Umbilical cord (tissue), 1 donor: ENCODE measurements at regions not wholly inside any gene's neighbourhood (a gene's known extent, or its start where the extent isn't known, plus 50 kb on each side); places are given as distances from the start of the nearest gene placed in this dataset.
"Not testable (repeated sequence)": the region's sequence is repeated elsewhere in the genome, so short reads cannot be mapped to it uniquely, and the experiment has no call there.

Experiments used
- DNase-seq: peaks from one replicate; pipeline ENCODE4 v3.0.0-alpha.2; 2015; ENCODE audit warnings: low spot score

DNA sequence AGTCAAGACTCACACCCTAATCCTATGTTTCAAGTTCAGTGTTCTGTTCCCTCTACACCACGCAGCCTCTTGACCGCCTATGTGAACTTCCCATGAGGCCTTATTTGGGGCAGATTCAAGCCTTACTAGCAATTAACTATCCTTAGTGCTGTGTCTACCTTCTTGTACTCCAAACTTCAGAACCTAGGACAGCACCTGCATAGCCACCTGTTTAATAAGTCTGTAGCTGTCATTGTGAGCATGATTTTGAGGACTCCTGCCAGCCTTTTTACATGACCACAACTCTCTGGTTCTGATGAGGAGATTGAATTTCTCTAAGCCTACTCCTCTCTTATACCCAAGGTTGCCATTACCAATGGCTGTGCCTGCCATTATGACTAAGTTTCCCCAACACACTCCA lies 50.8 kb upstream of the PCSK1 start:
- DNase-seq, result peak; percentile 15

DNA sequence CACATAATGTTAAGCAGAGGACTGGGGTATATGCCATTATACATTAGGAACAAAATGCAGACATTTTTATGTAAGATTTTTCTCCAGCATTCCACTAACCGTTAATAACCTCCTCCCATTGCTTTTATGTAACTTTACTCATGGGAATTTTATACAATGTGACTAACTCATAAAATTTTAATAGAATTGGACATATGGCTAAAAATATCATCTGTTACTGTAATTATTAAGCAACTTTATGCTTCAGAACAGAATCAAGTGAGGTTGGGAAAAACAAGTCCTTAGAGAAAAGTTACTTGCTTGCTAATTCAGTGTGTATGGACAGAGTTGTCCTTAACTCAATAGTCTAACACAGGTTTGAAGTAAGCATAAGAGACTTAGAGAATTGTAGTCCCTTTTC lies 54.8 kb upstream of the PCSK1 start:
- DNase-seq, result no peak

DNA sequence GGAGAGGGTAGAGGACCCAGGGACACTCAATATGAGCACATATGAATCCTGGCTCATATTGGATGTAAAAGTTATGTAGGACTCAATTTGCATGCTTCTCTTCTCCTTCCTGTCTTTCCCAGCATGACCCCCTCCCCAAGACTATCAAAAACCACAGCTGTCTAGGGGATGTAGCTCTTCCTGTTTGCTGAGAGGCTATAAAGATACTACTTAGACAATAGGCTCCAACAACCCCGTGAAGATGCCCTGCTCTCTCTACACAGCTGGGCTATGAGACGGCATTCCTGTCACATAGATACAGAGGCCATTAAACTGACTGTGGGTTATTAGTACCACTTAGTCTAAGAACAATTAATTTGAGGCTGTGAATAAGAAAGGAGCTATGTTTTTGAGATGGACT lies 56.5 kb upstream of the PCSK1 start:
- DNase-seq, result no peak

DNA sequence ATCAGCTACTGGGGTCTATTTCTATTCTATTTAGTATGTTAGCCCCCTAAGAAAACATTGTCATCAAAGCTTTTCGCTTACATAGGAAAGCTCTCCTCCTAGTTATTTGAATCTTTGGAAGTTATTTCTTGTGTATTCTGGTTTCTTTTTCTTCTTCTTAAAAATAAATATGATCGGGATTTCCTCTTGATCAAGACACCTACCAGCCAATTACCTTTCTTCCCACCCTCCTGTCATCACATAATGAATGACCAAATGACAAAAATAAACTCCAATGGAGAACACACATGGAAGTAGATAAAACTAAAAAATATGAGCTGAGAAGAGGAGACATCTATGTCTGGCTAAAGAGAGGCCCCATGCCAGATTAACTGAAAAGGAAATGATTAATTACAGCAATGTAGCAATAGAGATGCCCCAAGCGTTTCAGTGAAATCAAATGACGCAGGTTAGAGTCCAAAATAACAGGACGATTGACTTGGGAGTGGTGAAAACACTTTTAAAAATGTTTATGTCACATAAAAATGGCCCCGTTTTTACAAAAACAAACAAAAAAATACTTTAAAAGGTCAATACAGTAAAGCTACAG lies 59.5 kb upstream of the PCSK1 start:
- no peak for DNase-seq

DNA sequence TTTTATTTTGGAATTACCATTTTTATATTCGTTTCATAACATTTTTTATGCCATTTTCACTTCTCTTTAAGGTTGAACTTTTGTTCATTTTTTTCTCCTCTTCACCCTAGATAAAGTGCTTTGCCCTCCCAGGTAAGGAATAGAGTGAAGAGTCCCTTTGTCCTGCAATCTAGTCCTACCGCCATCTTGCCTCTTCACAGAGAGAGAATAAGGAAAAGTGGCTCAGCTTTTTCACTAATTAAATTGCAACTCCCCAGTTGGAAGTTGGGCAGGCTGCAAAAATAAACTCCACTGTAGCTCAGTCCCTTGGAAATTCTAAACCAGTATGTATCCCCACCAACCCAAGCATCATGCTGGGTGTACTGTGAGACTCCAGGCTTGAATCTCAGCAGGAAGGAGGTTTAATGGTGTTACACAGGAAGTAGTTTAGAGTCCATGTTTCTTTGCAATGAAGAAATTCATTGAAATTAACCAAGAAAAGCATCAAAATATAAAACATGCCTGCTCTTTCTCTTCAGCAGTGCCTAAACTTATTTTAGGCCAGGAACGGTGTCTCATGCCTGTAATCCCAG lies 60.3 kb upstream of the PCSK1 start:
- no peak for DNase-seq

DNA sequence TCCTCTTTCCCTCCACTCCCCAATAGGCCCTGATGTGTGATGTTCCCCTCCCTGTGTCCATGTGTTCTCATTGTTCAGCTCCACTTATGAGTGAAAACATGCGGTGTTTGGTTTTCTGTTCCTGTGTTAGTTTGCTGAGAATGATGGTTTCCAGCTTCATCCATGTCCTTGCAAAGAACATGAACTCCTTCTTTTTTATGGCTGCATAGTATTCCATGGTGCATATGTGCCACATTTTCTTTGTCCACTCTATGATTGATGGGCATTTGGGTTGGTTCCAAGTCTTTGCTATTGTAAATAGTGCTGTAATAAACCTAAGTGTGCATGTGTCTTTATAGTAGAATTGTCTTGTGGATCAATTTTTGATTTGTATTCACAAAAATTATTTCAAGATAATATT lies 62.4 kb upstream of the PCSK1 start:
- not testable (repeated sequence) for DNase-seq

DNA sequence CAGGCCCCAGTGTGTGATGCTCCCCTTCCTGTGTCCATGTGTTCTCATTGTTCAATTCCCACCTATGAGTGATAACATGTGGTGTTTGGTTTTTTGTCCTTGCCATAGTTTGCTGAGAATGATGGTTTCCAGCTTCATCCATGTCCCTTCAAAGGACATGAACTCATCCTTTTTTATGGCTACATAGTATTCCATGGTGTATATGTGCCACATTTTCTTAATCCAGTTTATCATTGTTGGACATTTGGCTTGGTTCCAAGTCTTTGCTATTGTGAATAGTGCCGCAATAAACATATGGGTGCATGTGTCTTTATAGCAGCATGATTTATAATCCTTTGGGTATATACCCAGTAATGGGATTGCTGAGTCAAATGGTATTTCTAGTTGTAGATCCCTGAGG lies 64.0 kb upstream of the PCSK1 start:
- DNase-seq, result not testable (repeated sequence)

DNA sequence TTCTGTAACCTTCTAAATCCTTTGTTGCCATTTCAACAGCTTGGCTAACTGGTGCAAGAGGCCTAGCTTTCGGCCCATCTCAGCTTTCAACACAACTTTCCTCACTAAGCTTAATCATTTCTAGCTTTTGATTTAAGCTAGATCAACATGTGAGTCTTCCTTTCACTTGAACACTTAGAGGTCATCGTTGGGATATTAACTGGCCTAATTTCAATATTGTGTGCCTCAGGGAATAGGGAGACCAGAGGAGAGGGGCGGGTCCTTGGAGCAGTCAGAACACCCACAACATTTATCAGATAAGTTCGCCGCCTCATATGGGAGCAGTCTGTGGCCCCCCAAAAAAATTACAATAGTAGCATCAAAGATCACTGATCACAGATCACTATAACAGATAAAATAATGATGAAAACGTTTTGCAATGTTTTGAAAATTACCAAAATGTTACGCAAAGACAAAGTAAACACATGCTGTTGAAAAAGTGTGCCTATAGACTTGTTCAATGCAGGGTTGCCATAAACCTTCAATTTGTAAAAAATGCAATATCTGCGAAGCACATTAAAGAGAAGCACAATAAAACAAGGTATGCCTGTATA lies 66.8 kb upstream of the PCSK1 start:
- no peak for DNase-seq

DNA sequence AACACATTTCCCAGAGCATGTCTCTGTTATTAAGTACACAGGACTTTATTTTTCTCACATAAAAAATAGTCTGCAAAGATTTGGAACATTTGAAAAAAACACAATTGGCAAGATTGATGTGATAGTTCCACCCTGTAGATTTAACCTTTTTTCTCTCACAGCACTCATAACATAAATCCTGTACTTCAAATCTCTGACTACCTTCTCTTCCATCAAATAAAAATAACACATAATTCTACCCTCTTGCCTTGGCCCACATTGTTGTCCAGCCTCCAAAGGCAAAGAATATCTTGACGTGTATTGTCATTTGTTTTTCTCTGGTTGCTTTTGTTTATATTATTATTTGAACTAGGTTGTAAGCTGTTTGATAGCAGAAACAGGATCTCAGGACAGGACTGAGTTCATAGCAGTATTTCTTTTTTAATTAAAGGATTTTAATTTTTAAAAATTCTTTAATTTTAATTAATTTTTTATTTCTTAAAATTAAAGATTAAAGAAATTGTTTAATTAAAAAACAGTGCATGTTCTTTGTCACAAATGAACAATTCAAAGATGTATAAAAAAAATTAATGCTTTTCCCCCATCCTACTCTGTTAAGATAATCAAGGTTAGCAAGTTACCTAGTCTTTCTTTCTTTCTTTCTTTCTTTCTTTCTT lies 69.1 kb upstream of the PCSK1 start:
- DNase-seq, result no peak

DNA sequence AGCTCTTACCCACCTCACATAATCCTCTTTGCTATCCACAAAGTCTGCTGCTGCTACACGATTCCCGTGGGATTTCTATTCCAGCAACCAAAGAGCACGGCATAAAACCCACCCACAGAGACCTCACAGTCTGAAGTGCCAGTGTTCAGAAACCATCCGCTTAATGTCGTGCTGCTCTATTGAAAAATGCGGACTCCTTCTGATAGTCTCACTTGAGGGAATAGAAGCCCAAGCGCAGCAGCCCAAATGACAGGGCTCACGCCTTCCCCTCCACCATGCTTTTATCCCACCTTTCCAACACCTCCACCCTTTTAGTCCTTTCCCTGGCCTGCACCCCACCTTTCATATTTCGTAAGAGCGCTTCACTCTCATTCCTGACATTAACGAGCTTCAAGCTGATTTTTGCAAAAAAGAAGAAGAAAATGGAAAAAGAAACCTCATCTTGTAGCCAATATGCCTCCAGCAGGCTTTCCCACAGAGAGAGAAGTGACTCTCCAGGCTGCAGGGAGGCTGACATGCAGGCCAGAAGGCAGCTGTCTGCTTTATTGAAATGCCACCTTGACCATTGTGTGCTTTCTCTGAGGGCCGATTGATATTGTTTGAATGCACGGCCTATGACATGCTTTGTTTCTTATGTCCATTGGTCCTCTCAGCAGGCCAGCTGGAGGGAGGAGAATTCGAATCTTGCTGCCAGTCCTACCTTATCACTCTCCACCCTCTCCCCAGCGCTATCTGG lies 70.6 kb upstream of the PCSK1 start:
- no peak for DNase-seq

DNA sequence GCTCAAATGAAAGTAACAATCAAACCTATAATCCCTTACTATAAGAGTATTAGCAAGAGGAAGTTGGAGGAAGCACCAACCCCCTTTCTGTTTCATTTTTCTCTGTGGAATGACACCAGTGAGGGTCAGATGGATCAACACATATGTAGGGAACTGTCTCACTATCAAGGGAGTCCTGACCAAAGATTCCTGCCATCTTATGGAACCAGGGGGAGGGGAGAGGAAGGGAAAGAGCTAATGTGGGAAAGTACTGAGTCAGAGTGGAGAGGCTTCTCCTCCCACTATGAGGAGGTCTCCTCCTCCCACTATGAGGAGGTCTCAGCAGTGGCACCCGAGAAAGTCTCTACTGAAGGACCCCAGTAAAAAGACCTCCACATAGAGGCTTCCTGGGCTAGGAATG lies 73.3 kb upstream of the PCSK1 start:
- no peak for DNase-seq

DNA sequence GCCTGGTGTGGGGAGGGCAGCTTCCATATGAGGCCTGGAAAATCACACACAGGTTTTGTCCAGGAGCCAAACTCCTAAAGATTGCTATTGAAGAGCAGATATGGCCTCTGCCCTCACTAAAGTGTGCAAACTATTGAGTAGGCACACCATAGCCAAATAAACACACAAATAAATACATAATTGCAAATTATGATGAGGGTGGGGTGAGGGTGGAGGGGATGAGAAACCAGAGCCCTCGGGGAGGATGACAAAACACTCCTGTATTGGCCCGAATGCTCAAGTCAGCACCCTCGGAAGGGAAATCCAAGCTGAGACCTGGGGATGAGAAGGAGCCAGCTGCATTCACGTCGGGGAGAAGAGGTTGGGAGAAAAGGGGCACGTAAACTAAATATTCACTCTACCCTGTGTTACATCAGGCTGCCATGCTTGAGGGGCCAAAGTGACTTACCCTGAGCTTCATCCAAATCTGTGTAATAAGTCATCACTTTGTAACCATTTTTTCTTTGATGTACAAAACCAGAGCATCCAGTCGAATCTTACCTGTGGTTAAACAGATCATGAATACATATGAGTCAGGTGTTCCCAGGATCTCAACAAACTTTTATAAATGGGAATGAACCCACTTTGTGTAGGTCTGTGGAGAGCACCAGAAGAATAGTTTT lies 73.9 kb upstream of the PCSK1 start:
- no peak for DNase-seq

DNA sequence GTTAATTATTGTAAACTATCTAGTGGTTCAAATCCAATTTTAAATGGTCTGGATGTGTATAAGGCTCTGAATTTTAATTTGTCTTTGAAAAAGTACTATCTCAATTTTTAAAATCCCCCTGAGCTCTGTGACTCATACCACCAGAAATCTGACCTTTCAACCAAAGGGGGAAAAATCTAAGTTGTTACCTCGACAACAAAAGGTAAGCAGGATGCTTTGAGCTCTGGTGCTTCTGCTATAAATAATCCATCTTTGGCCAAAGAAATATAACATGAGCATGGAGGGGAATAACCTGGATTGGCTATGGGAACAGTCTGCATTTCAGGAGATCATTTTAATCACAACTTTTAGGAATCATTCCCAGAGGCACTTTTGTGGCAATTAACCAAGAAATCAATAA lies 76.3 kb upstream of the PCSK1 start:
- peak; percentile 13 for DNase-seq

DNA sequence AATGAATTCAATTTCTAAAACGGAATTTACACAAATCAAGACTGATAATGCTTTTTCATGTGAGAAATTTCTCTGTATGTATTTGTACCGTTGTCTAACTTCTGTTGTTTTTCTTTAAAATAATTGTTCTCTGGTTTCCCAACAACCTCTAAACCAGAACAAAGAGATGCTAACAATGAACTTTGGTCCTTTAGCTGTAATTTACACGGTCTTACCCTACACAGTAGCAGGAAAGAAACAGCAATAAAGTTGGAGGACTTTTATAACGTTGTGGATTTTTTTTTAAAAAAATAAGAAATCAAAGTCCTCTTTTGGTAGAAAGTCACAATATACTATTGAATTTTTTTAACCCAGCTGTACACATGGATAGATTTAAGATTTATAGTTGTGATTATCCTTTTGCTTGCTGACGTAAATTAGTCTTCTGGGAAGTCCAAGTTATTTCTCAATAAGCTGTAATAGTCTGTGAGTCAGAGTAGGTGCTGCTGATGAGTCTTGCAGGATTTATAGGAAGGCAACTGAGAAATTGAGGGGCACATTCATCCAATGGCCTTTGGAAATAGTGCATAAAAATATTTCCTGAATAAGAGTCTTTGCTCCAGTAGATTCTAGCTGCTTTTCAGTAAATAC lies 76.8 kb upstream of the PCSK1 start:
- DNase-seq, result peak; percentile 88

DNA sequence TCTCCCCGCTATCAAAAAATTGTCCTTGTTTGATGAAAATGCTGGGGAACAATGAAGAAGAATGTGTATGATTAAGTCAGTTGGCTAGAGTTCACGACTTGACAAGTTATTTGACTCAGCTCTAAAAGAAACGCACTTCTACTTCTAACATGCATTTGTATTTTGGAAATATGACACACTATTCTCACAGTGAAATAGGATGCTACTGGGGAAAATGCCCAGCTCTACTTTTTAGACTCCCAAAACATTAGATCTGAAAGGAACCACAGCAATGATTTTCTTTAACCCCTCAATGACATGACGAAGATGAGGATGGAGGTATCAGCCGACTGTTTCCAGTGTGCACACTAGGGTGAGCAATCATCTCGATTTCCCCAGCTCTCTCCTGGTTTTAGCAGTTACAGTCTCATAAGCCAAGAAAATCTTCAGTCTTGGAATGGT lies 83.6 kb upstream of the PCSK1 start:
- DNase-seq, result peak; percentile 30

DNA sequence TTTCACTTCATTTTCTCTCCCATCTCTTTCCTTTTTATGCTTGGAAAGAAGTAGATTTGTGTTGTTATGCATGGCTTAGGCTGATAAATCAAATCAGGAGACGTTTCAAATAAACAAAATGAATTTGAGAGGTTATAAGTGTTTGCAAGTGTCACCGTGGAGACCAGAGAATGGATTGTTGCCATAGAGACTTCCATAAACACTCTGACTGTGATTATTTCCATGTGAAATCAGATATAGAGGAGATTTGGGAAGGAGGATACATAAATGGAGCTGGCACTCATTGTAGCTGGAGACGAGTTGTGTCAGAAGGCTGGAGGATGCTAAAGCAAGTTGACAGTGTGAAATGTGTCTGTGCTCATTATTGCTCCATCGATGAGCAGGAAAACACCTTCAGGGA lies 84.2 kb upstream of the PCSK1 start:
- DNase-seq, result peak; percentile 17

DNA sequence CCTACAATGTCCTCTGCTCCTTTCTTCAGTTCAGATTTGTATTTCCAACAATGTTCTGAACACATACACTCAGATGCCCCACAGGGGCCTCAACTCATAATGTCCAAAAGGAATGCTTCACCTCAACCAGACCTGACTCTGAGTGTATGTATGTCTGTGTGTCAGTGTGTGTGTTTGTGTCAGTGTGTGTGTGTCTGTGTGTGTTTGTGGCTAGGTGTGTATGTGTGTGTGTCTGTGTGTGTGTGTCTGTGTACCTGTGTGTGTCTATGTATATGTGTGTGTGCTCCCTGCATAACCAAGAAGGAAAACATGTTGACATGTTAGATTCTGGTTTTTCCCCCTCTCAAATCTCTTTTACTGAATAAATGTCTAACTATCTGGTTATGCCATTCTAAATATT lies 87.3 kb upstream of the PCSK1 start:
- DNase-seq, result no peak

DNA sequence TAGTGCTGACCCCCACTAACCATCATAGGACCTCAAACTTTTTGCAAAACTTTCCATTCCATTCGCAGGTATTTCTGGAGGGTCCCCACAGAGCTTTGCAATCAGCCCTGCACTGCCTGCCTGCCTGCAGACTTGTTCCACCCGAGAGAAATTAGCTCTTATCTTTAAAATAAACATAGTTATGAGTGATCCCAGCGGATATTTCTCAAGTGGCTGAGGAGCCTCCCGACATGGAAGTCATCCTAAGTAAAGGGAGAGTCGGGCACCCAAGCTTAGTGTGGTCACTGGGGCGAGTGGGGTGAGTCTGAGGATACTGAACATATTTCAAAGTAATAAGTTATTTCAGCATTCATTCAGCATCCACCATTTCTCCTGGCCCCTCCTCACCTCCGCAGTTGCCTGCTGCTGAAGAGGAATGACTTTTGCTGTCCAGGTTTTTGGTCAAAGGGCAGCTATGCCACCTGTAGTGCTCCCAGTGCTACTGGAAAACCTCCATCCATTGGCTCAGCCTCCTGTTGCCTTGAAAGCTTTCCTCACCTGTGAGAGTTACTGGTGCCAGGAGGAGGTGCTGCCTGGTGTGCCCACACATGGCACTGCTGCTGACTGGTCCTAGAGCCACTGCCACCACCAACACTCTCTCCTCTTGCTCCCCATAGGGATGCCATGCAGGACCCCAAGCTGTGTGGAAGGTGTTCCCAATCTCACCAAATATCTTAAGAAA lies 89.7 kb upstream of the PCSK1 start:
- no peak for DNase-seq

DNA sequence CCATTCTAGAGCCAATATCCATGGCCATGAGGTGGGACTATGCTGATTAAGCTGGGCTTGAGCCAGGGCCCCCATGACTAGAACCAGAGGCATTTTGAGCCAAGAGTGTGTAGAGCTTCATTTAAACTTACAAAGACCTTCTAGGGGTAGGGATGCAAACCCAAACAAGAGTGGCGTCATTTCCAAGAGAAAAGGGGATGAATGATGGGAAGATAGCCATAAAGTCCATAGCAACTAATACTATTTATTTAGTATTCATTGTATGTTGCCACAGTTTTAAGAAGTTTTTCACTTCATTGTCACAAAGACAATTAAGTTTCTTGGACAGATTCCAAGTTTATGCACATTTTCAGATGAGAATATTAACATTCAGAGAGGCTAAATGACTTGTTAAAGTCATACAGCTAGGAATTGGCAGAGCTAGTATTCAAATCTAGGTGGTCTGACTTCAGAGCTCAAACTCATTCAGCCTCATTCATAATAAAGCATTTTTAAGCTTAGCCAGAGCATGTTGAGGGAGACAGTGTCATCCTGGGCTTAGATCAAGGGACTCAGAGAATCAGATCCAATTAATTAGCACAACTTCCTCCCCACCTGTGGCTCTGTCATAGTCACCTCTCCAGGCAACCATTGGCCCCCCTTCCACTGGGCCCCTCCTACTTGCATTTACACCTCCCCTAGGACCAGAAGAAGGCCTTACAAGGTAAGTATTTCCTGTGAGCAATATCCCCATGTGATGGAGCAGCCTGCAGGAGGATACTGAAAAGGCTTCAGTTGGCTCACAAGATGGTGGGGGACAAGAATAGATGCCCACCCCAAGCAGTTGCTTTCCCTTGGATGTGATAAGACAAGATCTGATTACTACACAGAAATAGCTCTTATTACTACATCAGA lies 95.0 kb upstream of the PCSK1 start:
- no peak for DNase-seq
